NB4 (cell line): ENCODE measurements at regions not wholly inside any gene's neighbourhood (a gene's known extent, or its start where the extent isn't known, plus 50 kb on each side); places are given as distances from the start of the nearest gene placed in this dataset.

Experiments
- DNase-seq: peaks from one replicate; pipeline ENCODE4 v3.0.0; 2010; ENCODE audit warnings: low read depth
- H3K4me3 ChIP-seq: one replicate; pipeline ENCODE4 v1.5.1; 2011; ENCODE audit warnings: mild to moderate bottlenecking, low read depth, low read length, moderate library complexity
- CTCF ChIP-seq: IDR thresholded peaks from one replicate; pipeline ENCODE4 v1.5.1; 2012; ENCODE audit warnings: low read depth, low read length
- MAX ChIP-seq: IDR thresholded peaks from 2 replicates; pipeline ENCODE4 v1.6.1; 2011; ENCODE audit warnings: low read depth, low read length
- MYC ChIP-seq: IDR thresholded peaks from 2 replicates; pipeline ENCODE4 v1.6.1; 2011; ENCODE audit warnings: low read depth, low read length
- POLR2A ChIP-seq: IDR thresholded peaks from 2 replicates; pipeline ENCODE4 v1.6.1; 2011; ENCODE audit warnings: mild to moderate bottlenecking; ENCODE audit not compliant: insufficient read length; ENCODE audit errors: extremely low read depth

- H3K4me3 ChIP-seq: no peak overlapping the region
- TF ChIP-seq MAX (no peak), POLR2A (no peak), MYC (no peak)
- DNase-seq: no peak
Observed at GRCh38 chr5:116834796-116835515, 260.3 kb upstream of the SEMA6A start.

- TF ChIP-seq MYC: no peak
- TF ChIP-seq CTCF: no peak
- TF ChIP-seq MAX: no peak
- no peak for TF ChIP-seq POLR2A
- no peak for DNase-seq
- no peak overlapping the region for H3K4me3 ChIP-seq
Observed at GRCh38 chr5:116830079-116830478, 255.5 kb upstream of the SEMA6A start.

GRCh38 chr5:116827078-116827477, 252.5 kb upstream of the SEMA6A start:
- no peak overlapping the region for H3K4me3 ChIP-seq
- TF ChIP-seq MYC: no peak
- TF ChIP-seq MAX: no peak
- TF ChIP-seq CTCF: no peak
- no peak for TF ChIP-seq POLR2A
- no peak for DNase-seq

GRCh38 chr5:116825486-116825885, 250.9 kb upstream of the SEMA6A start:
- H3K4me3 ChIP-seq: no peak overlapping the region
- no peak for DNase-seq
- TF ChIP-seq POLR2A (no peak), MYC (no peak), CTCF (no peak), MAX (no peak)

- no peak for DNase-seq
- H3K4me3 ChIP-seq: no peak overlapping the region
- TF ChIP-seq CTCF: no peak
Observed at GRCh38 chr5:116824751-116825438, 250.3 kb upstream of the SEMA6A start.

- no peak for DNase-seq
- H3K4me3 ChIP-seq: no peak overlapping the region
- TF ChIP-seq MAX (no peak), MYC (no peak), POLR2A (no peak), CTCF (no peak)
Observed at GRCh38 chr5:116814626-116815385, 240.2 kb upstream of the SEMA6A start.
